Endothelial cell of umbilical vein (primary cell): ENCODE measurements at regions not wholly inside any gene's neighbourhood (a gene's known extent, or its start where the extent isn't known, plus 50 kb on each side); places are given as distances from the start of the nearest gene placed in this dataset.

Experiments used
- BruUV-seq: library from RNA; stranded (reverse); fragments of 400-500 nt; replicated peaks from 2 replicates; lab custom pipeline; 2021; lab: Mats Ljungman, UMichigan
- CTCF ChIA-PET: fragments of 300-600, 350-600 bp; sonication (Branson Sonifier 250); formaldehyde crosslinking; loops from one replicate; lab custom pipeline; 2021; ENCODE audit warnings: antibody characterized with exemption, inconsistent platforms; lab: Charles Lee
- POLR2A ChIA-PET: fragments of 300-600, 350-600 bp; sonication (Branson Sonifier 250); formaldehyde crosslinking; loops from one replicate; lab custom pipeline; 2021; ENCODE audit warnings: antibody characterized with exemption, inconsistent platforms; lab: Charles Lee
- DNase-seq: peaks from one replicate; pipeline ENCODE4 v3.0.0-alpha.2; 2011; ENCODE audit warnings: low read depth, low spot score
- FAIRE-seq: peaks from 2 replicates; lab custom pipeline; 2011; peaks lifted over from hg19 to GRCh38; lab: Jason Lieb, UNC
- H2AFZ ChIP-seq: 2 replicates; pipeline ENCODE4 v1.6.0; 2012; ENCODE audit warnings: low read depth, low read length, control low read depth, inconsistent platforms
- H3K27ac ChIP-seq: 2 replicates; pipeline ENCODE4 v1.5.1; 2011; ENCODE audit warnings: low read depth, mild to moderate bottlenecking, control low read depth, low read length, moderate library complexity; ENCODE audit not compliant: insufficient read depth
- H3K27me3 ChIP-seq, 2 experiments: 2 replicates each; pipeline versions ENCODE4 v1.6.0 to v1.6.1; 2011; ENCODE audit warnings: low read length in 2 of 2, mixed read lengths in 1 of 2; ENCODE audit not compliant: control insufficient read depth in 2 of 2, insufficient read depth in 2 of 2
- H3K36me3 ChIP-seq, 2 experiments: 2 replicates in 1 of 2; 3 replicates in 1 of 2; pipeline ENCODE4 v1.5.1; 2011; ENCODE audit warnings: low read length in 2 of 2, mild to moderate bottlenecking in 1 of 2, moderate library complexity in 1 of 2; ENCODE audit not compliant: control insufficient read depth in 2 of 2, insufficient read depth in 2 of 2; ENCODE audit errors: extremely low read depth in 1 of 2
- H3K4me1 ChIP-seq: 3 replicates; pipeline ENCODE4 v1.5.1; 2011; ENCODE audit warnings: mild to moderate bottlenecking, low read length; ENCODE audit not compliant: control insufficient read depth, insufficient read depth; ENCODE audit errors: extremely low read depth
- H3K4me2 ChIP-seq: 2 replicates; pipeline ENCODE4 v1.6.1; 2011; ENCODE audit warnings: low read length, control low read depth, mixed read lengths; ENCODE audit not compliant: insufficient read depth
- H3K4me3 ChIP-seq, 3 experiments: fragments of 200-600 bp in 1 of 3; sonication (generic), shearing (Covaris generic) in 1 of 3; replicated peaks in 1 of 3; 2 replicates each; pipeline ENCODE4 v1.5.1; 2011 to 2016; ENCODE audit warnings: control low read depth in 3 of 3, low read length in 3 of 3, mild to moderate bottlenecking in 2 of 3, inconsistent platforms in 1 of 3, low read depth in 1 of 3, moderate library complexity in 1 of 3; ENCODE audit not compliant: insufficient read depth in 1 of 3
- H3K79me2 ChIP-seq: 2 replicates; pipeline ENCODE4 v1.6.0; 2012; ENCODE audit warnings: low read length, inconsistent platforms; ENCODE audit not compliant: control insufficient read depth, insufficient read depth
- H3K9ac ChIP-seq: replicated peaks from 2 replicates; pipeline ENCODE3; 2011; ENCODE audit warnings: low read length, control low read depth; ENCODE audit not compliant: insufficient read depth; ENCODE audit errors: extremely low read depth
- H3K9me1 ChIP-seq: replicated peaks from 3 replicates; pipeline ENCODE4 v1.6.0; 2011; ENCODE audit warnings: mild to moderate bottlenecking, low read length; ENCODE audit not compliant: control insufficient read depth, insufficient read depth; ENCODE audit errors: extremely low read depth
- H3K9me3 ChIP-seq: replicated peaks from 2 replicates; pipeline ENCODE4 v1.5.1; 2012; ENCODE audit warnings: low read length, inconsistent platforms; ENCODE audit not compliant: control insufficient read depth, insufficient read depth
- H4K20me1 ChIP-seq: replicated peaks from 2 replicates; pipeline ENCODE3; 2011; ENCODE audit warnings: mild to moderate bottlenecking, low read length; ENCODE audit not compliant: control insufficient read depth, insufficient read depth; ENCODE audit errors: extremely low read depth
- EZH2 ChIP-seq: IDR thresholded peaks from 2 replicates; pipeline ENCODE4 v1.6.1; 2012; ENCODE audit warnings: borderline replicate concordance, low read depth, mild to moderate bottlenecking, moderate library complexity, low read length, inconsistent platforms; ENCODE audit not compliant: severe bottlenecking
- FOS ChIP-seq: IDR thresholded peaks from 2 replicates; pipeline ENCODE4 v1.6.1; 2011; ENCODE audit warnings: mild to moderate bottlenecking, low read length, moderate library complexity, borderline replicate concordance; ENCODE audit not compliant: insufficient read depth
- GATA2 ChIP-seq: IDR thresholded peaks from 2 replicates; pipeline ENCODE4 v1.7.0; 2011; ENCODE audit warnings: low read depth, mild to moderate bottlenecking, moderate library complexity, mixed read lengths, low read length; ENCODE audit not compliant: insufficient read length, insufficient read depth
- JUN ChIP-seq: IDR thresholded peaks from 2 replicates; pipeline ENCODE4 v1.6.1; 2011; ENCODE audit warnings: borderline replicate concordance, low read depth; ENCODE audit not compliant: insufficient read length, insufficient read depth
- MAX ChIP-seq: IDR thresholded peaks from 2 replicates; pipeline ENCODE4 v1.6.1; 2011; ENCODE audit not compliant: insufficient read depth, insufficient read length
- MYC ChIP-seq: IDR thresholded peaks from one replicate; pipeline ENCODE4 v1.6.1; 2011; ENCODE audit warnings: mild to moderate bottlenecking, low read depth, low read length
- POLR2A ChIP-seq: IDR thresholded peaks from 2 replicates; pipeline ENCODE4 v1.6.1; 2012; ENCODE audit warnings: low read depth, mild to moderate bottlenecking, control low read depth, low read length
- POLR2AphosphoS5 ChIP-seq: IDR thresholded peaks from 2 replicates; pipeline ENCODE4 v1.6.1; 2012; ENCODE audit warnings: low read depth, mild to moderate bottlenecking, control low read depth, low read length, moderate library complexity; ENCODE audit not compliant: insufficient read depth
- dilution Hi-C: fragments of 300-500 bp; cut with MboI; formaldehyde crosslinking; loops from one replicate; pipeline ENCODE4 v1.15.0; 2019; ENCODE audit warnings: low sequenced_read_pairs; ENCODE audit not compliant: extremely low pct_ligation_motif_present
- intact Hi-C: fragments of 100-400 bp; cut with micrococcal nuclease; formaldehyde crosslinking; loops from one replicate; pipeline ENCODE4 v1.10.0; 2022
- TF ChIP-seq, protein P1 (sequence below), 2 donors: IDR thresholded peaks; 1 replicate in 1 of 2; 2 replicates in 1 of 2; pipeline ENCODE4 v1.5.1; 2011; ENCODE audit warnings: low read length in 2 of 2, mild to moderate bottlenecking in 2 of 2, moderate library complexity in 2 of 2, control low read depth in 1 of 2, inconsistent platforms in 1 of 2, low read depth in 1 of 2; ENCODE audit not compliant: insufficient read depth in 1 of 2; ENCODE audit errors: extremely low read depth in 1 of 2

DNA sequence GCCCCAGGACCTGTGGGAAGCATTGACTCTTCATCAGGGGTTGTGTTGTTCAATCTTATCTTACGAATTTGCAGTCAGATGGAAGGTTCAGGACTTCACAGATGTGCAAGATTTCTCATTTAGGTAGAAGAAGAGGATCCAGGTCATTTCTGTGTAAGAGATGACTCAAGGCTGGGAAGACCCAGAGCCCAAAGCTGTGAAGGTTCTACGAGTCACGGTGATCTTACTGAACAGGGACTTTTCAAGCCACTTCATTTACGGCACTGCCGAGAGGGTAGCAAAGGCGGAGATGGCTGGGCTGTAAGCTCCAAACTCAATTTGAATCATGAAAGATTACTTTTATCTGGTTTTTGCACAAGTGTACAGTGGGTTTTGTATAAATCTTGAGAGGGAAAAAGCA is 228.0 kb upstream of the MEX3C start:
- dilution Hi-C loops: no loop called here
- no peaks in the 10 kb centered on the region for H3K4me1 ChIP-seq
- H3K9ac ChIP-seq: no peak overlapping the region
- no peaks in the 10 kb centered on the region for H3K9me1 ChIP-seq
- H3K9me3 ChIP-seq: no peaks in the 10 kb centered on the region
- POLR2A ChIA-PET: no interaction called here
- TF ChIP-seq POLR2AphosphoS5 (no peak), MYC (no peak), JUN (no peak), EZH2 (no peak), MAX (no peak), FOS (no peak), GATA2 (no peak), POLR2A (no peak)
- TF ChIP-seq, protein P1, sequence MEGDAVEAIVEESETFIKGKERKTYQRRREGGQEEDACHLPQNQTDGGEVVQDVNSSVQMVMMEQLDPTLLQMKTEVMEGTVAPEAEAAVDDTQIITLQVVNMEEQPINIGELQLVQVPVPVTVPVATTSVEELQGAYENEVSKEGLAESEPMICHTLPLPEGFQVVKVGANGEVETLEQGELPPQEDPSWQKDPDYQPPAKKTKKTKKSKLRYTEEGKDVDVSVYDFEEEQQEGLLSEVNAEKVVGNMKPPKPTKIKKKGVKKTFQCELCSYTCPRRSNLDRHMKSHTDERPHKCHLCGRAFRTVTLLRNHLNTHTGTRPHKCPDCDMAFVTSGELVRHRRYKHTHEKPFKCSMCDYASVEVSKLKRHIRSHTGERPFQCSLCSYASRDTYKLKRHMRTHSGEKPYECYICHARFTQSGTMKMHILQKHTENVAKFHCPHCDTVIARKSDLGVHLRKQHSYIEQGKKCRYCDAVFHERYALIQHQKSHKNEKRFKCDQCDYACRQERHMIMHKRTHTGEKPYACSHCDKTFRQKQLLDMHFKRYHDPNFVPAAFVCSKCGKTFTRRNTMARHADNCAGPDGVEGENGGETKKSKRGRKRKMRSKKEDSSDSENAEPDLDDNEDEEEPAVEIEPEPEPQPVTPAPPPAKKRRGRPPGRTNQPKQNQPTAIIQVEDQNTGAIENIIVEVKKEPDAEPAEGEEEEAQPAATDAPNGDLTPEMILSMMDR (IDR thresholded peaks at IDR 0.05; ENCODE audit: extremely low read depth in 1 of 2, insufficient read depth in 1 of 2, low read depth in 1 of 2, low read length in 2 of 2): no peak
- H3K4me2 ChIP-seq: no peak overlapping the region
- no peaks in the 10 kb centered on the region for H3K36me3 ChIP-seq
- no peaks in the 10 kb centered on the region for H4K20me1 ChIP-seq
- CTCF ChIA-PET: no interaction called here
- H2AFZ ChIP-seq: no peak overlapping the region
- H3K27me3 ChIP-seq: no peaks in the 10 kb centered on the region
- FAIRE-seq: no peak
- H3K27ac ChIP-seq: no peak overlapping the region
- no TSS peak for BruUV-seq
- DNase-seq: no peak
- intact Hi-C loops: no loop called here
- H3K79me2 ChIP-seq: no peaks in the 10 kb centered on the region
- no peak overlapping the region for H3K4me3 ChIP-seq
